ENCODE measurements at regions not wholly inside any gene's neighbourhood (a gene's known extent, or its start where the extent isn't known, plus 50 kb on each side); places are given as distances from the start of the nearest gene placed in this dataset.

DNA sequence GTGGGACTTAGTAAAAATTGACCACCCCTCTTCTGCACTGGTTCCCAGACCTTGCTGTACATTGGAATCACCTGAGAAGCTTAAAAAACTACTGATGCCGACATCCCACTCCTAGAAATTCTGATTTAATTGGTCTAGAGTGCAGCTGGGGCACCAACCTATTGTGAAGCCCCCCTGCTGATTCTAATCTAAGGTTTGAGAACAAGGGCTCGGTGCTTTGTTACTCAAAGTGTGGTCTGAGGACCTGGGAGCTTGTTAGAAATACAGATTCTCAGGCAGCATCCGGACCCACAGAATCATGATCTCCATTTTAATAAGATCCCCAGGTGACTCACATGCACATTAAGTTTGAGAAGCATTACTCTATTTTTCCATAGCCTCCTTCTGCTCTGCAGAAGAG is 57.8 kb upstream of the LPAR1 start:
- no peaks in the 10 kb centered on the region for H4K20me1 ChIP-seq (ENCODE audit: control insufficient read depth, insufficient read depth)
- no peak overlapping the region for H3K4me2 ChIP-seq (ENCODE audit: control insufficient read depth, insufficient read depth)
- TF ChIP-seq MYC (IDR thresholded peaks at IDR 0.05; ENCODE audit: insufficient read depth, insufficient read length, insufficient replicate concordance, low read length, severe bottlenecking) (no peak), SPI1 (IDR thresholded peaks at IDR 0.05; ENCODE audit: borderline replicate concordance, insufficient read depth, low read depth, low read length) (no peak), POLR2A (IDR thresholded peaks at IDR 0.05; ENCODE audit: low read depth, low read length) (no peak)
- H3K79me2 ChIP-seq (ENCODE audit: control insufficient read depth, insufficient read depth, low read length) = no peaks in the 10 kb centered on the region
- H3K4me1 ChIP-seq (ENCODE audit: control insufficient read depth, insufficient read depth, low read length) = no peaks in the 10 kb centered on the region
- H3K36me3 ChIP-seq (ENCODE audit: control insufficient read depth in 2 of 2, insufficient read depth in 2 of 2, low read length in 1 of 2) = no peaks in the 10 kb centered on the region
- H2AFZ ChIP-seq (ENCODE audit: control insufficient read depth, low read depth, low read length) = no peak overlapping the region
- no peaks in the 10 kb centered on the region for H3K27me3 ChIP-seq (replicated peaks in 1 of 2; ENCODE audit: control insufficient read depth in 2 of 2, insufficient read depth in 2 of 2, low read length in 1 of 2)
- intact Hi-C loops (cut with micrococcal nuclease; ENCODE audit: unreplicated experiment) = no loop called here
- ChIA-PET POLR2A (no interaction called here), SMC1A (ENCODE audit: uncharacterized antibody, unreplicated experiment) (interaction anchor here (0.6 to 1.3 kb wide), 6 partner anchors 12 to 194 kb away, joined by 3 to 4 read pairs (median 3); no protein-coding TSS in a partner anchor), CTCF (interaction anchor here (1.4 to 2.1 kb wide), 2 partner anchors 13 to 60 kb away, joined by 3 to 5 read pairs; no protein-coding TSS in a partner anchor), RAD21 (ENCODE audit: unreplicated experiment) (interaction anchor here (0.6 kb wide), 1 partner anchor 318 kb away, joined by 3 read pairs; no protein-coding TSS in a partner anchor)
- in situ Hi-C loops (cut with MboI) = no loop called here
- WGBS (ENCODE audit: insufficient coverage, insufficient replicate concordance, low lambda C conversion rate, missing lambda C conversion rate) = 5% methylated on average over 3 of the region's 3 CpGs
- DNase-seq (ENCODE audit: low read depth, low spot score) (no peak), FAIRE-seq (no peak), ATAC-seq (no peak)
- no peaks in the 10 kb centered on the region for H3K9me3 ChIP-seq (replicated peaks; ENCODE audit: control insufficient read depth, insufficient read depth, low read length)
- BruUV-seq (replicated peaks) = no TSS peak
- H3K9ac ChIP-seq (ENCODE audit: control insufficient read depth, insufficient read depth, low read length) = no peak overlapping the region
- no peak overlapping the region for H3K27ac ChIP-seq (ENCODE audit: control insufficient read depth, insufficient read depth)
- H3K4me3 ChIP-seq = no peak overlapping the region

DNA sequence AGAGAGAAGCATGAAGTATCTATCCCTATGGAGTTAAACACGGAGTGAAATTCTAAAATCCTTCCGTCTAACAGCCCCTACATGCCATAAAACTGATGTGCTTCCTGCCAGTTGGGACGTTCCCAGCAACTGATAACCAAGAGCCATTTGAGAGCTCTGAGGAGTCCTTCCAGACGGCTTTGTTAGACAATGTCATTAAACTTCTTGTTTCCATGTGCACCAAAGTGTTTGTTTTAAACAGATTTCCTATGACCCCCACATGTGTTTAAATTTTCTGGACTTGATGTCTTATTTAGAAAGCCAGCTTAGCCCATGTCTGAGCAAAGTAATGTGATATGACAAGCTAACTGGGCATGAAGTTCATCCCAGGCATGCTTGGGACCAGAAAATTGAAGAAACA is 57.2 kb upstream of the LPAR1 start:
- no peak for DNase-seq (ENCODE audit: low read depth, low spot score)
- POLR2A ChIA-PET = interaction anchor here (0.6 kb wide), 1 partner anchor 184 kb away, joined by 5 read pairs; no protein-coding TSS in a partner anchor
- no peaks in the 10 kb centered on the region for H3K4me1 ChIP-seq (ENCODE audit: control insufficient read depth, insufficient read depth, low read length)
- no peak overlapping the region for H2AFZ ChIP-seq (ENCODE audit: control insufficient read depth, low read depth, low read length)
- no peak overlapping the region for H3K9ac ChIP-seq (ENCODE audit: control insufficient read depth, insufficient read depth, low read length)
- intact Hi-C loops (cut with micrococcal nuclease; ENCODE audit: unreplicated experiment) = no loop called here
- H3K9me3 ChIP-seq (replicated peaks; ENCODE audit: control insufficient read depth, insufficient read depth, low read length) = no peaks in the 10 kb centered on the region
- in situ Hi-C loops (cut with MboI) = no loop called here
- H3K27me3 ChIP-seq (replicated peaks in 1 of 2; ENCODE audit: control insufficient read depth in 2 of 2, insufficient read depth in 2 of 2, low read length in 1 of 2) = no peaks in the 10 kb centered on the region
- H3K4me3 ChIP-seq = no peak overlapping the region
- RAD21 ChIA-PET (ENCODE audit: unreplicated experiment) = interaction anchor here (0.6 kb wide), 2 partner anchors 191 to 317 kb away, joined by 3 to 4 read pairs; no protein-coding TSS in a partner anchor
- WGBS (ENCODE audit: insufficient coverage, insufficient replicate concordance, low lambda C conversion rate, missing lambda C conversion rate) = 18% methylated on average over 4 of the region's 4 CpGs
- no peak overlapping the region for H3K4me2 ChIP-seq (ENCODE audit: control insufficient read depth, insufficient read depth)
- FAIRE-seq = no peak
- H3K79me2 ChIP-seq (ENCODE audit: control insufficient read depth, insufficient read depth, low read length) = no peaks in the 10 kb centered on the region
- CTCF ChIA-PET = interaction anchor here (1.4 to 2.1 kb wide), 2 partner anchors 12 to 59 kb away, joined by 3 to 5 read pairs; no protein-coding TSS in a partner anchor
- H3K27ac ChIP-seq (ENCODE audit: control insufficient read depth, insufficient read depth) = no peak overlapping the region
- SMC1A ChIA-PET (ENCODE audit: uncharacterized antibody, unreplicated experiment) = interaction anchor here (0.6 to 1.3 kb wide), 6 partner anchors 12 to 195 kb away, joined by 3 to 4 read pairs (median 3); no protein-coding TSS in a partner anchor
- no peaks in the 10 kb centered on the region for H4K20me1 ChIP-seq (ENCODE audit: control insufficient read depth, insufficient read depth)
- no peaks in the 10 kb centered on the region for H3K36me3 ChIP-seq (ENCODE audit: control insufficient read depth in 2 of 2, insufficient read depth in 2 of 2, low read length in 1 of 2)
- no TSS peak for BruUV-seq (replicated peaks)
- no peak for ATAC-seq
- TF ChIP-seq, protein P1, sequence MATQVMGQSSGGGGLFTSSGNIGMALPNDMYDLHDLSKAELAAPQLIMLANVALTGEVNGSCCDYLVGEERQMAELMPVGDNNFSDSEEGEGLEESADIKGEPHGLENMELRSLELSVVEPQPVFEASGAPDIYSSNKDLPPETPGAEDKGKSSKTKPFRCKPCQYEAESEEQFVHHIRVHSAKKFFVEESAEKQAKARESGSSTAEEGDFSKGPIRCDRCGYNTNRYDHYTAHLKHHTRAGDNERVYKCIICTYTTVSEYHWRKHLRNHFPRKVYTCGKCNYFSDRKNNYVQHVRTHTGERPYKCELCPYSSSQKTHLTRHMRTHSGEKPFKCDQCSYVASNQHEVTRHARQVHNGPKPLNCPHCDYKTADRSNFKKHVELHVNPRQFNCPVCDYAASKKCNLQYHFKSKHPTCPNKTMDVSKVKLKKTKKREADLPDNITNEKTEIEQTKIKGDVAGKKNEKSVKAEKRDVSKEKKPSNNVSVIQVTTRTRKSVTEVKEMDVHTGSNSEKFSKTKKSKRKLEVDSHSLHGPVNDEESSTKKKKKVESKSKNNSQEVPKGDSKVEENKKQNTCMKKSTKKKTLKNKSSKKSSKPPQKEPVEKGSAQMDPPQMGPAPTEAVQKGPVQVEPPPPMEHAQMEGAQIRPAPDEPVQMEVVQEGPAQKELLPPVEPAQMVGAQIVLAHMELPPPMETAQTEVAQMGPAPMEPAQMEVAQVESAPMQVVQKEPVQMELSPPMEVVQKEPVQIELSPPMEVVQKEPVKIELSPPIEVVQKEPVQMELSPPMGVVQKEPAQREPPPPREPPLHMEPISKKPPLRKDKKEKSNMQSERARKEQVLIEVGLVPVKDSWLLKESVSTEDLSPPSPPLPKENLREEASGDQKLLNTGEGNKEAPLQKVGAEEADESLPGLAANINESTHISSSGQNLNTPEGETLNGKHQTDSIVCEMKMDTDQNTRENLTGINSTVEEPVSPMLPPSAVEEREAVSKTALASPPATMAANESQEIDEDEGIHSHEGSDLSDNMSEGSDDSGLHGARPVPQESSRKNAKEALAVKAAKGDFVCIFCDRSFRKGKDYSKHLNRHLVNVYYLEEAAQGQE (IDR thresholded peaks at IDR 0.05; ENCODE audit: low read depth, low read length) = no peak
- TF ChIP-seq KLF5 (IDR thresholded peaks at IDR 0.05; ENCODE audit: partially characterized antibody) (no peak), RELA (IDR thresholded peaks at IDR 0.05; ENCODE audit: borderline replicate concordance, partially characterized antibody) (no peak)
- TF ChIP-seq, protein P2, sequence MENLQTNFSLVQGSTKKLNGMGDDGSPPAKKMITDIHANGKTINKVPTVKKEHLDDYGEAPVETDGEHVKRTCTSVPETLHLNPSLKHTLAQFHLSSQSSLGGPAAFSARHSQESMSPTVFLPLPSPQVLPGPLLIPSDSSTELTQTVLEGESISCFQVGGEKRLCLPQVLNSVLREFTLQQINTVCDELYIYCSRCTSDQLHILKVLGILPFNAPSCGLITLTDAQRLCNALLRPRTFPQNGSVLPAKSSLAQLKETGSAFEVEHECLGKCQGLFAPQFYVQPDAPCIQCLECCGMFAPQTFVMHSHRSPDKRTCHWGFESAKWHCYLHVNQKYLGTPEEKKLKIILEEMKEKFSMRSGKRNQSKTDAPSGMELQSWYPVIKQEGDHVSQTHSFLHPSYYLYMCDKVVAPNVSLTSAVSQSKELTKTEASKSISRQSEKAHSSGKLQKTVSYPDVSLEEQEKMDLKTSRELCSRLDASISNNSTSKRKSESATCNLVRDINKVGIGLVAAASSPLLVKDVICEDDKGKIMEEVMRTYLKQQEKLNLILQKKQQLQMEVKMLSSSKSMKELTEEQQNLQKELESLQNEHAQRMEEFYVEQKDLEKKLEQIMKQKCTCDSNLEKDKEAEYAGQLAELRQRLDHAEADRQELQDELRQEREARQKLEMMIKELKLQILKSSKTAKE (IDR thresholded peaks at IDR 0.05; ENCODE audit: low read depth, poor library complexity, severe bottlenecking) = no peak
- TF ChIP-seq, protein P3, sequence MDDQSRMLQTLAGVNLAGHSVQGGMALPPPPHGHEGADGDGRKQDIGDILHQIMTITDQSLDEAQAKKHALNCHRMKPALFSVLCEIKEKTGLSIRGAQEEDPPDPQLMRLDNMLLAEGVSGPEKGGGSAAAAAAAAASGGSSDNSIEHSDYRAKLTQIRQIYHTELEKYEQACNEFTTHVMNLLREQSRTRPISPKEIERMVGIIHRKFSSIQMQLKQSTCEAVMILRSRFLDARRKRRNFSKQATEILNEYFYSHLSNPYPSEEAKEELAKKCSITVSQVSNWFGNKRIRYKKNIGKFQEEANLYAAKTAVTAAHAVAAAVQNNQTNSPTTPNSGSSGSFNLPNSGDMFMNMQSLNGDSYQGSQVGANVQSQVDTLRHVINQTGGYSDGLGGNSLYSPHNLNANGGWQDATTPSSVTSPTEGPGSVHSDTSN (IDR thresholded peaks at IDR 0.05; ENCODE audit: insufficient replicate concordance, low read depth, low read length) = no peak

Measured in GM12878 (cell line).